K562 (cell line): ENCODE measurements at regions not wholly inside any gene's neighbourhood (a gene's known extent, or its start where the extent isn't known, plus 50 kb on each side); places are given as distances from the start of the nearest gene placed in this dataset.

Experiments
- ATAC-seq: fragments of 200-7000 bp; cut with Tn5 transposase; 3 replicates; pipeline ENCODE4 v1.9.1; 2020; ENCODE audit warnings: moderate library complexity
- BruUV-seq: library from RNA; stranded (reverse); fragments of 400-500 nt; replicated peaks from 2 replicates; lab custom pipeline; 2021; lab: Mats Ljungman, UMichigan
- CTCF ChIA-PET: fragments of 300-600 bp; formaldehyde crosslinking; extraction: SDS; loops from one replicate; lab custom pipeline; 2021; ENCODE audit warnings: low intra/inter-chr PET ratio; lab: Yijun Ruan, JAX
- POLR2A ChIA-PET: fragments of 300-600, 350-650 bp; sonication (Branson Sonifier 250); formaldehyde crosslinking; extraction: SDS; loops from one replicate; lab custom pipeline; 2021; ENCODE audit warnings: antibody characterized with exemption, inconsistent platforms; lab: Yijun Ruan, JAX
- DNase-seq, 4 experiments: peaks; one replicate each; pipeline versions ENCODE4 v3.0.0 to v3.0.0-alpha.2; 2011 to 2018; ENCODE audit warnings: low spot score in 3 of 4, mixed read lengths in 3 of 4; ENCODE audit errors: extremely low read depth in 1 of 4
- FAIRE-seq: peaks from 2 replicates; lab custom pipeline; 2011; peaks lifted over from hg19 to GRCh38; lab: Jason Lieb, UNC
- H2AFZ ChIP-seq: 2 replicates; pipeline ENCODE4 v1.6.0; 2011; ENCODE audit warnings: low read depth, low read length, control low read depth, inconsistent platforms
- H3K27ac ChIP-seq: fragments of 200-600 bp; 3 replicates; pipeline ENCODE4 v1.8.0; 2011; ENCODE audit warnings: low read depth, mild to moderate bottlenecking, control low read depth, inconsistent platforms, low read length, moderate library complexity, mixed read lengths; ENCODE audit errors: extremely low read depth
- H3K27me3 ChIP-seq, 2 experiments: fragments of 300-600 bp in 1 of 2; 2 replicates in 1 of 2; 3 replicates in 1 of 2; pipeline versions ENCODE4 v1.6.0 to v1.8.0; 2011; ENCODE audit warnings: inconsistent platforms in 2 of 2, low read length in 2 of 2, mild to moderate bottlenecking in 1 of 2, mixed read lengths in 1 of 2, moderate library complexity in 1 of 2; ENCODE audit not compliant: control insufficient read depth in 2 of 2, insufficient read depth in 2 of 2
- H3K36me3 ChIP-seq: fragments of 300-600 bp; 3 replicates; pipeline ENCODE4 v1.8.0; 2011; ENCODE audit warnings: mild to moderate bottlenecking, low read length, inconsistent platforms; ENCODE audit not compliant: control insufficient read depth, insufficient read depth
- H3K4me1 ChIP-seq, 2 experiments: fragments of 200-600 bp in 1 of 2; replicated peaks in 1 of 2; 2 replicates in 1 of 2; 3 replicates in 1 of 2; pipeline versions ENCODE4 v1.5.1 to v1.8.0; 2011; ENCODE audit warnings: inconsistent platforms in 2 of 2, low read length in 2 of 2, mild to moderate bottlenecking in 1 of 2, mixed read lengths in 1 of 2, moderate library complexity in 1 of 2; ENCODE audit not compliant: control insufficient read depth in 2 of 2, insufficient read depth in 2 of 2
- H3K4me2 ChIP-seq: 2 replicates; pipeline ENCODE4 v1.6.1; 2011; ENCODE audit warnings: low read length, control low read depth, inconsistent platforms, mixed read lengths; ENCODE audit not compliant: insufficient read depth
- H3K4me3 ChIP-seq: fragments of 200-600 bp; sonication (generic), shearing (Covaris generic); 2 replicates; pipeline ENCODE4 v1.5.1; 2016; ENCODE audit warnings: control low read depth, inconsistent platforms
- H3K79me2 ChIP-seq: fragments of 200-600 bp; 3 replicates; pipeline ENCODE4 v1.8.0; 2011; ENCODE audit warnings: low read length, inconsistent platforms; ENCODE audit not compliant: control insufficient read depth, insufficient read depth
- H3K9ac ChIP-seq, 2 experiments: 2 replicates each; pipeline versions ENCODE4 v1.6.0 to v1.6.1; 2011; ENCODE audit warnings: low read depth in 2 of 2, low read length in 2 of 2, control low read depth in 1 of 2, inconsistent platforms in 1 of 2, mild to moderate bottlenecking in 1 of 2, mixed read lengths in 1 of 2; ENCODE audit not compliant: insufficient read depth in 1 of 2
- H3K9me1 ChIP-seq: one replicate; pipeline ENCODE4 v1.6.0; 2011; ENCODE audit warnings: inconsistent platforms, mild to moderate bottlenecking, low read length, moderate library complexity; ENCODE audit not compliant: control insufficient read depth, insufficient read depth
- H3K9me3 ChIP-seq: replicated peaks from 2 replicates; pipeline ENCODE4 v1.5.1; 2011; ENCODE audit warnings: low read depth, low read length, inconsistent platforms; ENCODE audit not compliant: control insufficient read depth, insufficient read depth
- H4K20me1 ChIP-seq: replicated peaks from 2 replicates; pipeline ENCODE4 v1.6.1; 2011; ENCODE audit warnings: low read length, inconsistent platforms, mixed read lengths; ENCODE audit not compliant: control insufficient read depth, insufficient read depth
- JUND ChIP-seq, 2 experiments: IDR thresholded peaks; 2 replicates in 1 of 2; 3 replicates in 1 of 2; pipeline ENCODE4 v1.6.1; 2011; ENCODE audit warnings: borderline replicate concordance in 2 of 2, low read depth in 2 of 2, low read length in 2 of 2, improper control_type of control experiment in 1 of 2, missing biosample characterization in 1 of 2, missing genetic modification characterization in 1 of 2, missing genetic modification reagents in 1 of 2
- KDM1A ChIP-seq, 2 experiments: fragments of 450-650 bp; IDR thresholded peaks; 2 replicates each; pipeline ENCODE4 v1.6.1; 2016; ENCODE audit warnings: mild to moderate bottlenecking in 2 of 2
- KDM5B ChIP-seq: fragments of 200-600 bp; sonication (generic); IDR thresholded peaks from 2 replicates; pipeline ENCODE4 v1.6.1; 2012; ENCODE audit warnings: low read depth, mild to moderate bottlenecking, moderate library complexity, low read length, control low read depth, inconsistent platforms; ENCODE audit not compliant: insufficient replicate concordance
- NFYB ChIP-seq: IDR thresholded peaks from 2 replicates; pipeline ENCODE4 v1.6.1; 2011; ENCODE audit warnings: mild to moderate bottlenecking, moderate library complexity; ENCODE audit not compliant: insufficient read length; ENCODE audit errors: extremely low read depth
- PRPF4 ChIP-seq: fragments of 200-400 bp; formaldehyde crosslinking; IDR thresholded peaks from one replicate; pipeline ENCODE4 v1.6.1; 2017; ENCODE audit warnings: low read length, low read depth, mild to moderate bottlenecking; ENCODE audit not compliant: insufficient read depth, poor library complexity, severe bottlenecking
- PTTG1 ChIP-seq: fragments of 450-650 bp; IDR thresholded peaks from 2 replicates; pipeline ENCODE4 v1.6.1; 2016; ENCODE audit warnings: low read depth, mild to moderate bottlenecking, missing genetic modification characterization, missing compliant biosample characterization
- ZFPM2 ChIP-seq: fragments of 250-450 bp; sonication (Bioruptor Pico); IDR thresholded peaks from 2 replicates; pipeline ENCODE4 v1.5.1; 2022; ENCODE audit warnings: mild to moderate bottlenecking
- ZNF212 ChIP-seq: fragments of 450-650 bp; formaldehyde crosslinking; IDR thresholded peaks from 2 replicates; pipeline ENCODE4 v1.4.0; 2020; ENCODE audit warnings: mild to moderate bottlenecking
- ZNF583 ChIP-seq: fragments of 250-450 bp; sonication (Bioruptor Pico); IDR thresholded peaks from 2 replicates; pipeline ENCODE4 v1.4.0; 2020
- WGBS: fragments of 100-300 bp; shearing (Covaris generic); methylation state at CpG from one replicate; pipeline ENCODE4 v1.1.6; 2016; ENCODE audit warnings: low coverage, mixed read lengths; ENCODE audit not compliant: insufficient coverage; ENCODE audit errors: missing lambda C conversion rate; 5-methylcytosine and 5-hydroxymethylcytosine counted together
- in situ Hi-C: fragments of 300-500 bp; cut with MboI; formaldehyde crosslinking; loops from 4 replicates; pipeline ENCODE4 v1.15.0; 2018; ENCODE audit warnings: inconsistent platforms, mixed read lengths
- intact Hi-C: fragments of 100-400 bp; cut with micrococcal nuclease; formaldehyde crosslinking; loops from 2 replicates; pipeline ENCODE4 v1.14.2; 2022
- TF ChIP-seq, protein P1 (sequence below): sonication (generic); formaldehyde crosslinking; IDR thresholded peaks from 2 replicates; pipeline ENCODE4 v1.8.0; 2023; ENCODE audit warnings: mild to moderate bottlenecking, missing genetic modification reagents
- TF ChIP-seq, protein P2 (sequence below): fragments of 450-650 bp; IDR thresholded peaks from 2 replicates; pipeline ENCODE4 v1.6.1; 2014; ENCODE audit warnings: low read depth, mild to moderate bottlenecking, moderate library complexity, borderline replicate concordance

DNA sequence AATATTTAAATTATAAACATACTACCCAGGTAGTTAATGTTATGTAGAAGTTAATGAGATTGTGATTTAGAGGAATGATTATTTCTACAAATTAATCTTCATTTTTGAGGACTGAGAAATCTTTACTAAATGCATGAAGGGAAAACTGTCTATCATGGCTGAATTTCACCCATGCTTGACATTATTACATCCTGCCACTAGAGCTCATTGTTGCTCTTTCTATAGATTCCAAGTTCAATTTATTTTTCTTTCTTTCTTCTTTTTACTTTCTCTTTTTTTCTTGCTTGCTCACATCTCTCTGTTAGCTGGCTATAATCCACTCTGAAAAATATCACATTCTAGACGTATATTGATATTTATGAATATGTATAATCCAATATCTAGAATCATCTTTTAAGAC lies 505.0 kb upstream of the KLHL1 start:
- no TSS peak for BruUV-seq

DNA sequence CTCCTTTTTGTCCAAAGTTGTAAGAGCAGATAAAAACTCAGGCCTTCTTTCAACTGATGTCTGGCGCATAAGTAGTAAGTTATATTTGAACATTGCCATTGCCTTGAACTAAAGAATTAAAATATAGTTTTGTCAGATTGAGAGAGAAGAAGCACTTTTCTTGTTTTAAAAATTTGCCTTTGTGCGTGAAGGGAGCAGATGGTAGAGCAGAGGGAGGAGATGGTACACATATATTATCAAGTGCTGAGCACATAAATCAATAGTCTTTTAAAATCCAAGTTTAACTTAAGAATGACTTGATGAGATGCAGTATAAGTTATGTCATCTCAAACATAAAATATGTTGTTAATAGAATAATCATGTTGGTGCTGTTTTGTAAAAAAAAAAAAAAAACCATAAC lies 504.6 kb upstream of the KLHL1 start:
- 0% methylated on average over 2 of the region's 2 CpGs for WGBS
- H4K20me1 ChIP-seq = no peaks in the 10 kb centered on the region
- TF ChIP-seq ZNF212 (CRISPR knock-in tag) (no peak), KDM5B (no peak), PRPF4 (no peak), ZNF583 (CRISPR knock-in tag) (no peak), NFYB (no peak), JUND (IDR thresholded peaks at IDR 0.05; ENCODE audit: borderline replicate concordance, low read depth, low read length) (no peak), JUND (tag; IDR thresholded peaks at IDR 0.05; ENCODE audit: borderline replicate concordance, low read depth, low read length) (no peak), KDM1A (IDR thresholded peaks at IDR 0.05) (no peak), PTTG1 (tag) (no peak)
- TF ChIP-seq, protein P1, sequence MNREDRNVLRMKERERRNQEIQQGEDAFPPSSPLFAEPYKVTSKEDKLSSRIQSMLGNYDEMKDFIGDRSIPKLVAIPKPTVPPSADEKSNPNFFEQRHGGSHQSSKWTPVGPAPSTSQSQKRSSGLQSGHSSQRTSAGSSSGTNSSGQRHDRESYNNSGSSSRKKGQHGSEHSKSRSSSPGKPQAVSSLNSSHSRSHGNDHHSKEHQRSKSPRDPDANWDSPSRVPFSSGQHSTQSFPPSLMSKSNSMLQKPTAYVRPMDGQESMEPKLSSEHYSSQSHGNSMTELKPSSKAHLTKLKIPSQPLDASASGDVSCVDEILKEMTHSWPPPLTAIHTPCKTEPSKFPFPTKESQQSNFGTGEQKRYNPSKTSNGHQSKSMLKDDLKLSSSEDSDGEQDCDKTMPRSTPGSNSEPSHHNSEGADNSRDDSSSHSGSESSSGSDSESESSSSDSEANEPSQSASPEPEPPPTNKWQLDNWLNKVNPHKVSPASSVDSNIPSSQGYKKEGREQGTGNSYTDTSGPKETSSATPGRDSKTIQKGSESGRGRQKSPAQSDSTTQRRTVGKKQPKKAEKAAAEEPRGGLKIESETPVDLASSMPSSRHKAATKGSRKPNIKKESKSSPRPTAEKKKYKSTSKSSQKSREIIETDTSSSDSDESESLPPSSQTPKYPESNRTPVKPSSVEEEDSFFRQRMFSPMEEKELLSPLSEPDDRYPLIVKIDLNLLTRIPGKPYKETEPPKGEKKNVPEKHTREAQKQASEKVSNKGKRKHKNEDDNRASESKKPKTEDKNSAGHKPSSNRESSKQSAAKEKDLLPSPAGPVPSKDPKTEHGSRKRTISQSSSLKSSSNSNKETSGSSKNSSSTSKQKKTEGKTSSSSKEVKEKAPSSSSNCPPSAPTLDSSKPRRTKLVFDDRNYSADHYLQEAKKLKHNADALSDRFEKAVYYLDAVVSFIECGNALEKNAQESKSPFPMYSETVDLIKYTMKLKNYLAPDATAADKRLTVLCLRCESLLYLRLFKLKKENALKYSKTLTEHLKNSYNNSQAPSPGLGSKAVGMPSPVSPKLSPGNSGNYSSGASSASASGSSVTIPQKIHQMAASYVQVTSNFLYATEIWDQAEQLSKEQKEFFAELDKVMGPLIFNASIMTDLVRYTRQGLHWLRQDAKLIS (CRISPR knock-in tag) = no peak

More for the DNA sequence above, 505.0 kb upstream of the KLHL1 start:
- no peak overlapping the region for H3K27ac ChIP-seq
- in situ Hi-C loops (no loop called here), intact Hi-C loops (no loop called here)
- 0% methylated on average over 1 of the region's 1 CpG for WGBS
- FAIRE-seq (no peak), ATAC-seq (no peak), DNase-seq (no peak)
- CTCF ChIA-PET = no interaction called here
- no peaks in the 10 kb centered on the region for H3K36me3 ChIP-seq
- H3K4me3 ChIP-seq = no peak overlapping the region
- H3K27me3 ChIP-seq = no peaks in the 10 kb centered on the region
- H2AFZ ChIP-seq = no peak overlapping the region
- POLR2A ChIA-PET = no interaction called here
- no peaks in the 10 kb centered on the region for H3K4me1 ChIP-seq
- no peak overlapping the region for H3K4me2 ChIP-seq
- H3K9me3 ChIP-seq = no peaks in the 10 kb centered on the region
- TF ChIP-seq, protein P2, sequence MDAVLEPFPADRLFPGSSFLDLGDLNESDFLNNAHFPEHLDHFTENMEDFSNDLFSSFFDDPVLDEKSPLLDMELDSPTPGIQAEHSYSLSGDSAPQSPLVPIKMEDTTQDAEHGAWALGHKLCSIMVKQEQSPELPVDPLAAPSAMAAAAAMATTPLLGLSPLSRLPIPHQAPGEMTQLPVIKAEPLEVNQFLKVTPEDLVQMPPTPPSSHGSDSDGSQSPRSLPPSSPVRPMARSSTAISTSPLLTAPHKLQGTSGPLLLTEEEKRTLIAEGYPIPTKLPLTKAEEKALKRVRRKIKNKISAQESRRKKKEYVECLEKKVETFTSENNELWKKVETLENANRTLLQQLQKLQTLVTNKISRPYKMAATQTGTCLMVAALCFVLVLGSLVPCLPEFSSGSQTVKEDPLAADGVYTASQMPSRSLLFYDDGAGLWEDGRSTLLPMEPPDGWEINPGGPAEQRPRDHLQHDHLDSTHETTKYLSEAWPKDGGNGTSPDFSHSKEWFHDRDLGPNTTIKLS = no peak
- no peak for TF ChIP-seq ZFPM2 (CRISPR knock-in tag)
- no peaks in the 10 kb centered on the region for H3K9me1 ChIP-seq
- H3K9ac ChIP-seq = no peak overlapping the region
- no peaks in the 10 kb centered on the region for H4K20me1 ChIP-seq
- H3K79me2 ChIP-seq = no peaks in the 10 kb centered on the region

More for the DNA sequence above, 504.6 kb upstream of the KLHL1 start:
- in situ Hi-C loops = no loop called here
- Histone ChIP-seq H3K4me2 (no peak overlapping the region), H3K4me3 (no peak overlapping the region), H3K4me1 (no peaks in the 10 kb centered on the region), H3K36me3 (no peaks in the 10 kb centered on the region), H3K9ac (no peak overlapping the region), H3K9me1 (no peaks in the 10 kb centered on the region), H2AFZ (no peak overlapping the region), H3K79me2 (no peaks in the 10 kb centered on the region), H3K27me3 (no peaks in the 10 kb centered on the region), H3K9me3 (no peaks in the 10 kb centered on the region), H3K27ac (no peak overlapping the region)
- intact Hi-C loops = no loop called here
- ATAC-seq (no peak), DNase-seq (no peak), FAIRE-seq (no peak)
- POLR2A ChIA-PET = no interaction called here
- CTCF ChIA-PET = no interaction called here
- BruUV-seq = no TSS peak
